GM12878 (cell line): ENCODE measurements at regions not wholly inside any gene's neighbourhood (a gene's known extent, or its start where the extent isn't known, plus 50 kb on each side); places are given as distances from the start of the nearest gene placed in this dataset.

Source experiments
- ATAC-seq: fragments of 200-7000 bp; cut with Tn5 transposase; 3 replicates; pipeline ENCODE4 v1.9.1; 2020; ENCODE audit warnings: mild to moderate bottlenecking, moderate library complexity
- BruUV-seq: library from RNA; stranded (reverse); fragments of 400-500 nt; replicated peaks from 2 replicates; lab custom pipeline; 2021; lab: Mats Ljungman, UMichigan
- CTCF ChIA-PET: fragments of 300-600 bp; sonication (Branson Sonifier 250); formaldehyde crosslinking; extraction: SDS; loops from one replicate; lab custom pipeline; 2021; ENCODE audit warnings: inconsistent platforms; lab: Yijun Ruan, JAX
- POLR2A ChIA-PET: fragments of 350-600 bp; formaldehyde crosslinking; extraction: SDS; loops from one replicate; lab custom pipeline; 2021; ENCODE audit warnings: inconsistent platforms; lab: Charles Lee
- RAD21 ChIA-PET: fragments of 300-600 bp; sonication (Branson Sonifier 250); formaldehyde crosslinking; loops from one replicate; lab custom pipeline; 2023; ENCODE audit warnings: antibody characterized with exemption; ENCODE audit not compliant: unreplicated experiment; lab: Charles Lee
- SMC1A ChIA-PET: fragments of 300-600 bp; sonication (Branson Sonifier 250); formaldehyde crosslinking; loops from one replicate; lab custom pipeline; 2023; ENCODE audit not compliant: unreplicated experiment, uncharacterized antibody; lab: Charles Lee
- DNase-seq: peaks from one replicate; pipeline ENCODE4 v3.0.0-alpha.2; 2011; ENCODE audit warnings: low read depth, low spot score
- FAIRE-seq: peaks from 3 replicates; lab custom pipeline; 2011; peaks lifted over from hg19 to GRCh38; lab: Jason Lieb, UNC
- H2AFZ ChIP-seq: 2 replicates; pipeline ENCODE4 v1.6.0; 2011; ENCODE audit warnings: low read depth, low read length, control low read depth; ENCODE audit not compliant: control insufficient read depth
- H3K27ac ChIP-seq: 2 replicates; pipeline ENCODE4 v1.5.1; 2011; ENCODE audit warnings: control low read depth; ENCODE audit not compliant: control insufficient read depth, insufficient read depth
- H3K27me3 ChIP-seq, 2 experiments: replicated peaks in 1 of 2; 2 replicates each; pipeline versions ENCODE4 v1.6.0 to v1.6.1; 2011; ENCODE audit warnings: low read length in 1 of 2; ENCODE audit not compliant: control insufficient read depth in 2 of 2, insufficient read depth in 2 of 2
- H3K36me3 ChIP-seq, 2 experiments: 2 replicates each; pipeline ENCODE4 v1.5.1; 2011; ENCODE audit warnings: low read length in 1 of 2; ENCODE audit not compliant: control insufficient read depth in 2 of 2, insufficient read depth in 2 of 2
- H3K4me1 ChIP-seq: 2 replicates; pipeline ENCODE4 v1.6.1; 2011; ENCODE audit warnings: mild to moderate bottlenecking, low read length, moderate library complexity, mixed read lengths; ENCODE audit not compliant: control insufficient read depth, insufficient read depth
- H3K4me2 ChIP-seq: 2 replicates; pipeline ENCODE4 v1.6.0; 2011; ENCODE audit warnings: control low read depth; ENCODE audit not compliant: control insufficient read depth, insufficient read depth
- H3K4me3 ChIP-seq: fragments of 200-600 bp; sonication (generic); 2 replicates; pipeline ENCODE4 v1.5.1; 2016
- H3K79me2 ChIP-seq: 2 replicates; pipeline ENCODE4 v1.6.0; 2011; ENCODE audit warnings: low read length; ENCODE audit not compliant: control insufficient read depth, insufficient read depth
- H3K9ac ChIP-seq: 2 replicates; pipeline ENCODE4 v1.8.0; 2011; ENCODE audit warnings: low read length, control low read depth, mixed read lengths; ENCODE audit not compliant: control insufficient read depth, insufficient read depth
- H3K9me3 ChIP-seq: replicated peaks from 3 replicates; pipeline ENCODE4 v1.5.1; 2011; ENCODE audit warnings: mild to moderate bottlenecking, low read length; ENCODE audit not compliant: control insufficient read depth, insufficient read depth
- H4K20me1 ChIP-seq: 2 replicates; pipeline ENCODE4 v1.6.0; 2011; ENCODE audit not compliant: control insufficient read depth, insufficient read depth
- CHD1 ChIP-seq: IDR thresholded peaks from 2 replicates; pipeline ENCODE4 v1.6.1; 2012; ENCODE audit warnings: low read depth, low read length, improper control_type of control experiment
- CHD2 ChIP-seq: IDR thresholded peaks from 2 replicates; pipeline ENCODE4 v1.6.1; 2011; ENCODE audit warnings: low read depth, low read length, improper control_type of control experiment, borderline replicate concordance
- E4F1 ChIP-seq: fragments of 450-650 bp; IDR thresholded peaks from 2 replicates; pipeline ENCODE4 v1.6.1; 2018; ENCODE audit warnings: borderline replicate concordance, mild to moderate bottlenecking; ENCODE audit not compliant: partially characterized antibody
- ELK1 ChIP-seq: IDR thresholded peaks from 2 replicates; pipeline ENCODE4 v1.6.1; 2012; ENCODE audit warnings: low read depth, low read length, improper control_type of control experiment
- HSF1 ChIP-seq: fragments of 150-350 bp; IDR thresholded peaks from 2 replicates; pipeline ENCODE4 v1.6.1; 2014; ENCODE audit warnings: mild to moderate bottlenecking, low read depth, low read length
- KDM1A ChIP-seq: fragments of 200-600 bp; sonication (generic); IDR thresholded peaks from 2 replicates; pipeline ENCODE4 v1.6.1; 2016; ENCODE audit warnings: borderline replicate concordance
- LARP7 ChIP-seq: fragments of 450-650 bp; IDR thresholded peaks from 2 replicates; pipeline ENCODE4 v1.6.1; 2017; ENCODE audit warnings: mild to moderate bottlenecking
- POU2F2 ChIP-seq: IDR thresholded peaks from 3 replicates; pipeline ENCODE4 v1.6.1; 2011; ENCODE audit warnings: low read depth, mild to moderate bottlenecking, low read length, borderline replicate concordance
- ZNF217 ChIP-seq: fragments of 450-650 bp; IDR thresholded peaks from 2 replicates; pipeline ENCODE4 v1.6.1; 2017; ENCODE audit warnings: antibody characterized with exemption, mild to moderate bottlenecking
- WGBS: methylation state at CpG from one replicate; pipeline ENCODE4 v1.1.6; 2016; ENCODE audit warnings: low lambda C conversion rate; ENCODE audit not compliant: insufficient replicate concordance, insufficient coverage; ENCODE audit errors: missing lambda C conversion rate; 5-methylcytosine and 5-hydroxymethylcytosine counted together
- in situ Hi-C: fragments of 300-500 bp; cut with MboI; formaldehyde crosslinking; loops from 9 replicates; pipeline ENCODE4 v1.14.3; 2018; ENCODE audit warnings: mixed read lengths
- intact Hi-C: fragments of 100-400 bp; cut with micrococcal nuclease; formaldehyde crosslinking; loops from one replicate; pipeline ENCODE4 v1.14.2; 2022; ENCODE audit not compliant: unreplicated experiment
- TF ChIP-seq, protein P1 (sequence below), 3 experiments: IDR thresholded peaks in 2 of 3; conservative IDR thresholded peaks in 1 of 3; 2 replicates each; pipeline ENCODE4 v1.5.1; 2011; ENCODE audit warnings: low read depth in 3 of 3, low read length in 3 of 3, mild to moderate bottlenecking in 3 of 3, control low read depth in 2 of 3, moderate library complexity in 2 of 3, inconsistent platforms in 1 of 3, mixed read lengths in 1 of 3; ENCODE audit not compliant: control insufficient read depth in 2 of 3, insufficient read depth in 1 of 3; ENCODE audit errors: extremely low read depth in 1 of 3

DNA sequence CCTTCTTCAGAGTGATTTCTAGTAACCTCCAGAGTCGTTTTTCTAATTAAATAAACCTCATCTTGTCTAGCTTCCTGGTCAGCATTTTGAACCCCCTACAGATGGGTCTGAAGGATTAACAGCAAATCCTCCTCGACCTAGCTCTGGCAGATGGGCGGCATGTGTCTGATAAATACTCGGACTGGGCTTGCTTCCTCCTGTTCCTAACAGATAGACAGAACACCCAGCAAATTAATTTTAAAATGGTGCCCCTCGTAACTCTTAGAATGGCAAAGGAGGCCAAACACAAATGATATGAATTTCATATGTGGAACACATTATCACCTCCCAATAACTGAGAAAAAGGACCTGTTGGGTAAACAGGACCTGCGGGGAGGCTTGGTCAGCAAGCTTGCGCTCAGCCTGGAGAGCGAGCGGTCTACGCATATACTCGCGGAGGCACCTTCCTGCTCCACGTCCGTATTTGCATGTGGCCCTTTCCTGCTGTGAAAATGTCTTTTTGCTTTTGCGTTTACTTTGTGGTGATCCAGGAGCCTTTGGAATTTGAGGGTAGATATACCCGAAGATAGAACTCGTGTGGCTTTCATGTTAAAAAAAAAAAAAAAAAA lies 79.6 kb downstream of the OTX2 start:
- ChIA-PET CTCF (no interaction called here), RAD21 (no interaction called here), POLR2A (no interaction called here), SMC1A (interaction anchor here (0.7 to 1.5 kb wide), 2 partner anchors 23 to 1003 kb away, joined by 3 read pairs; no protein-coding TSS in a partner anchor)
- TF ChIP-seq ZNF217 (no peak), HSF1 (no peak), CHD1 (no peak), E4F1 (no peak), POU2F2 (no peak), LARP7 (no peak), ELK1 (no peak), KDM1A (no peak), CHD2 (no peak)
- TF ChIP-seq, protein P1, sequence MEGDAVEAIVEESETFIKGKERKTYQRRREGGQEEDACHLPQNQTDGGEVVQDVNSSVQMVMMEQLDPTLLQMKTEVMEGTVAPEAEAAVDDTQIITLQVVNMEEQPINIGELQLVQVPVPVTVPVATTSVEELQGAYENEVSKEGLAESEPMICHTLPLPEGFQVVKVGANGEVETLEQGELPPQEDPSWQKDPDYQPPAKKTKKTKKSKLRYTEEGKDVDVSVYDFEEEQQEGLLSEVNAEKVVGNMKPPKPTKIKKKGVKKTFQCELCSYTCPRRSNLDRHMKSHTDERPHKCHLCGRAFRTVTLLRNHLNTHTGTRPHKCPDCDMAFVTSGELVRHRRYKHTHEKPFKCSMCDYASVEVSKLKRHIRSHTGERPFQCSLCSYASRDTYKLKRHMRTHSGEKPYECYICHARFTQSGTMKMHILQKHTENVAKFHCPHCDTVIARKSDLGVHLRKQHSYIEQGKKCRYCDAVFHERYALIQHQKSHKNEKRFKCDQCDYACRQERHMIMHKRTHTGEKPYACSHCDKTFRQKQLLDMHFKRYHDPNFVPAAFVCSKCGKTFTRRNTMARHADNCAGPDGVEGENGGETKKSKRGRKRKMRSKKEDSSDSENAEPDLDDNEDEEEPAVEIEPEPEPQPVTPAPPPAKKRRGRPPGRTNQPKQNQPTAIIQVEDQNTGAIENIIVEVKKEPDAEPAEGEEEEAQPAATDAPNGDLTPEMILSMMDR (IDR thresholded peaks at IDR 0.05 in 2 of 3, conservative IDR thresholded peaks at IDR 0.05 in 1 of 3; ENCODE audit: control insufficient read depth in 2 of 3, extremely low read depth in 1 of 3, insufficient read depth in 1 of 3, low read depth in 3 of 3, low read length in 3 of 3): no peak
- H3K4me3 ChIP-seq: no peak overlapping the region
- no peak overlapping the region for H2AFZ ChIP-seq
- WGBS: 29% methylated on average over 15 of the region's 17 CpGs
- H3K9me3 ChIP-seq: no peaks in the 10 kb centered on the region
- no peak for DNase-seq
- intact Hi-C loops: no loop called here
- H3K36me3 ChIP-seq: no peaks in the 10 kb centered on the region
- in situ Hi-C loops: no loop called here
- no peaks in the 10 kb centered on the region for H3K79me2 ChIP-seq
- H3K4me1 ChIP-seq: no peaks in the 10 kb centered on the region
- no peak overlapping the region for H3K27ac ChIP-seq
- no peak overlapping the region for H3K9ac ChIP-seq
- BruUV-seq: no TSS peak
- no peak overlapping the region for H3K4me2 ChIP-seq
- no peak for ATAC-seq
- no peaks in the 10 kb centered on the region for H4K20me1 ChIP-seq
- no peak for FAIRE-seq
- no peaks in the 10 kb centered on the region for H3K27me3 ChIP-seq
